ENCODE measurements at regions not wholly inside any gene's neighbourhood (a gene's known extent, or its start where the extent isn't known, plus 50 kb on each side); places are given as distances from the start of the nearest gene placed in this dataset.

DNA sequence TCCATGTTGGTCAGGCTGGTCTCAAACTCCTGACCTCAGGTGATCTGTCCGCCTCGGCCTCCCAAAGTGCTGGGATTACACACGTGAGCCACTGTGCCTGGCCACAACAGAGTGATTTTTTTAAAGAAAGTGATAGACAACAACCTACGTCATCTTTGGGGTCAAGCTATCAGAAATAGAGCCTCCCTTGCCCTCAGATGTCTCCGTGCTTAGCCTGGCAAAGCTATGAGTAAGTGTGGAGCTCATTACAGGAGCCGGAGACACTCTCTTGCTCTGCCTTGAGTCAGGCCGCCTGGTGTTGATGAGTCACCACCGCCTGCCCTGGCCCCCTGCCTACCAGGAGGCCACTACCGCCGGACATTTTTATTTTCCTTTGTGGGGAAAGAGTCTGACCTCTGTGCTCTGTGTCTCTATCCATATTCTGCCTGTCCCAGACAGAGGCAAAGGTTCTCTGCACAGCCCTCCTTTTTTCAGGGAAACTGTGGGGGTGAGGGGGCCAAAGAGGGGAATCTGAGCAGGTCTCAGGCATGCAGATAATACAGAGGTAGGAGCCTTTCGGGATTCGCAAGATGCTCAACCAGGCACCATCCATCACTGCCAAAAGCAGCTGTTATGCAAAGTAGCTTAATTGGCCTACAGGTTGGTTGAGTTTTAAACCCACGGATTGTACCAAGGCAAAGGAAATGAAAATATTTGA, 123.7 kb upstream of the CPEB4 start (continued):
- TF ChIP-seq ZNF501 (CRISPR knock-in tag; IDR thresholded peaks at IDR 0.05) (peak; percentile 22; the same call in 1 of the 2 replicates), ZNF552 (CRISPR knock-in tag; IDR thresholded peaks at IDR 0.05; ENCODE audit: borderline replicate concordance) (no peak), RBFOX2 (IDR thresholded peaks at IDR 0.05; ENCODE audit: low read depth, low read length) (no peak), SNAI1 (CRISPR knock-in tag; IDR thresholded peaks at IDR 0.05; ENCODE audit: borderline replicate concordance) (0 out of 2 replicates have a peak, but pooled peaks have one; percentile 41), FOXC1 (CRISPR knock-in tag; IDR thresholded peaks at IDR 0.05; ENCODE audit: borderline replicate concordance) (peak; percentile 44; the same call in 1 of the 2 replicates), ZNF33A (CRISPR knock-in tag; IDR thresholded peaks at IDR 0.05; ENCODE audit: borderline replicate concordance) (no peak), MEF2D (CRISPR knock-in tag; IDR thresholded peaks at IDR 0.05) (0 out of 2 replicates have a peak, but pooled peaks have one; percentile 19), MAZ (IDR thresholded peaks at IDR 0.05; ENCODE audit: borderline replicate concordance, low read depth, low read length) (peak; percentile 50; the same call in 1 of the 2 replicates), MAZ (CRISPR knock-in tag; IDR thresholded peaks at IDR 0.05; ENCODE audit: low read depth) (no peak), ARID4A (CRISPR knock-in tag; IDR thresholded peaks at IDR 0.05; ENCODE audit: borderline replicate concordance) (peak; percentile 53; the same call in 1 of the 2 replicates), CREM (IDR thresholded peaks at IDR 0.05) (peak; percentile 69), CREM (CRISPR knock-in tag; IDR thresholded peaks at IDR 0.05) (no peak), ZNF180 (CRISPR knock-in tag; IDR thresholded peaks at IDR 0.05; ENCODE audit: borderline replicate concordance, low read depth) (no peak), ELF3 (CRISPR knock-in tag; IDR thresholded peaks at IDR 0.05) (peak; percentile 51; the same call in 1 of the 2 replicates), TGIF2 (CRISPR knock-in tag; IDR thresholded peaks at IDR 0.05) (no peak), FOXJ3 (CRISPR knock-in tag; IDR thresholded peaks at IDR 0.05; ENCODE audit: borderline replicate concordance) (no peak), MYPOP (CRISPR knock-in tag; IDR thresholded peaks at IDR 0.05) (peak; percentile 44; the same call in 1 of the 2 replicates)
- TF ChIP-seq, protein P1, sequence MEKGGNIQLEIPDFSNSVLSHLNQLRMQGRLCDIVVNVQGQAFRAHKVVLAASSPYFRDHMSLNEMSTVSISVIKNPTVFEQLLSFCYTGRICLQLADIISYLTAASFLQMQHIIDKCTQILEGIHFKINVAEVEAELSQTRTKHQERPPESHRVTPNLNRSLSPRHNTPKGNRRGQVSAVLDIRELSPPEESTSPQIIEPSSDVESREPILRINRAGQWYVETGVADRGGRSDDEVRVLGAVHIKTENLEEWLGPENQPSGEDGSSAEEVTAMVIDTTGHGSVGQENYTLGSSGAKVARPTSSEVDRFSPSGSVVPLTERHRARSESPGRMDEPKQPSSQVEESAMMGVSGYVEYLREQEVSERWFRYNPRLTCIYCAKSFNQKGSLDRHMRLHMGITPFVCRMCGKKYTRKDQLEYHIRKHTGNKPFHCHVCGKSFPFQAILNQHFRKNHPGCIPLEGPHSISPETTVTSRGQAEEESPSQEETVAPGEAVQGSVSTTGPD (CRISPR knock-in tag; IDR thresholded peaks at IDR 0.05), result peak; percentile 55; the same call in 1 of the 2 replicates
- TF ChIP-seq, protein P2, sequence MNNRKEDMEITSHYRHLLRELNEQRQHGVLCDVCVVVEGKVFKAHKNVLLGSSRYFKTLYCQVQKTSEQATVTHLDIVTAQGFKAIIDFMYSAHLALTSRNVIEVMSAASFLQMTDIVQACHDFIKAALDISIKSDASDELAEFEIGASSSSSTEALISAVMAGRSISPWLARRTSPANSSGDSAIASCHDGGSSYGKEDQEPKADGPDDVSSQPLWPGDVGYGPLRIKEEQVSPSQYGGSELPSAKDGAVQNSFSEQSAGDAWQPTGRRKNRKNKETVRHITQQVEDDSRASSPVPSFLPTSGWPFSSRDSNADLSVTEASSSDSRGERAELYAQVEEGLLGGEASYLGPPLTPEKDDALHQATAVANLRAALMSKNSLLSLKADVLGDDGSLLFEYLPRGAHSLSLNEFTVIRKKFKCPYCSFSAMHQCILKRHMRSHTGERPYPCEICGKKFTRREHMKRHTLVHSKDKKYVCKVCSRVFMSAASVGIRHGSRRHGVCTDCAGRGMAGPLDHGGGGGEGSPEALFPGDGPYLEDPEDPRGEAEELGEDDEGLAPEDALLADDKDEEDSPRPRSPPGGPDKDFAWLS (CRISPR knock-in tag; IDR thresholded peaks at IDR 0.05; ENCODE audit: borderline replicate concordance), result no peak

All from HepG2 (cell line).